ENCODE measurements at regions not wholly inside any gene's neighbourhood (a gene's known extent, or its start where the extent isn't known, plus 50 kb on each side); places are given as distances from the start of the nearest gene placed in this dataset.

DNA sequence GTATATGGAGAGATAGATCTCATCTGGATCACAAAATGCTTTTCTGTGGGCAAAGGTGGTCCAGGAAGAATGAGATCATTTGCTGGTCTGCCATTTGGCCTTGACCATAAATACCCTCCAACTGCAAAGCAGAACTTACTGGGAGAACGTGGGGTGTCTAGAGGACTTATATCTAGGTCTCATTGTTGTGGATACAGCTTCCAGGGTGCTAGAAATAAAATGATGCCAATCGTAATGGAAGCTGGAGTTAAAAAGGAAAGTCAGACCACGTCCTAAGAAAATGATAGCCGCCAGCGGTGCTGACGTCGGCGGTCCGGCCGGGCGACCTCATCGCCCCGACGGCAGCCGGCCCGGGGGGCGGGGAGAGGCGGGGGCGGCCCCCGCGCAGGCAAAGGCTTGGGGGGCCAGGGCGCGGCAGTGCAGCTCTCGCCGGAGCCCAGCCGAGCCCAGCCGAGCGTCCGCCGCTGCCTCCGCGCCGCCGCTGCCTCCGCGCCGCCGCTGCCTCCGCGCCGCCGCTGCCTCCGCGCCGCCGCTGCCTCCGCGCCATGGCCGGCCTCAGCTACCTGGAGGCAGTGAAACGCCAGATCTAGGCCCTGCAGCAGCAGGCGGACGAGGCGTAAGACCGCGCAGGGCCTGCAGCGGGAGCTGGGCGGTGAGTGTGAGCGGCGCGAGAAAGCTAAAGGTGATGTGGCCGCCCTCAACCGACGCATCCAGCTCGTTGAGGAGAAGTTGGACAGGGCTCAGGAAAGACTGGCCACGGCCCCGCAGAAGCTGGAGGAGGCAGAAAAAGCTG lies 89.5 kb downstream of the EOMES start:
- TF ChIP-seq CTCF (IDR thresholded peaks at IDR 0.05) (no peak), TCF7L2 (IDR thresholded peaks at IDR 0.05; ENCODE audit: low read depth, low read length) (no peak), SIN3A (IDR thresholded peaks at IDR 0.05; ENCODE audit: borderline replicate concordance, insufficient read depth, low read depth, low read length) (no peak)

Data from Panc1 (cell line).